SK-N-SH (cell line): ENCODE measurements at regions not wholly inside any gene's neighbourhood (a gene's known extent, or its start where the extent isn't known, plus 50 kb on each side); places are given as distances from the start of the nearest gene placed in this dataset.

Experiments
- CTCF ChIA-PET: fragments of 300-600, 350-600 bp; formaldehyde crosslinking; extraction: SDS; loops from one replicate; lab custom pipeline; 2021; lab: Yijun Ruan, JAX
- POLR2A ChIA-PET: fragments of 350-600 bp; sonication (Branson Sonifier 250); formaldehyde crosslinking; extraction: SDS; loops from one replicate; lab custom pipeline; 2020; ENCODE audit warnings: antibody characterized with exemption, inconsistent platforms; lab: Yijun Ruan, JAX
- DNase-seq: peaks from one replicate; pipeline ENCODE4 v3.0.0; 2012
- H2AFZ ChIP-seq: fragments of 200-600 bp; sonication (generic); 2 replicates; pipeline ENCODE4 v1.8.1; 2016; ENCODE audit warnings: antibody characterized with exemption, mild to moderate bottlenecking, low read depth
- H3F3A ChIP-seq: fragments of 200-600 bp; sonication (generic); replicated peaks from 2 replicates; pipeline ENCODE3; 2016; ENCODE audit warnings: antibody characterized with exemption, mild to moderate bottlenecking; ENCODE audit not compliant: insufficient read depth
- H3K27ac ChIP-seq, 2 experiments: fragments of 200-500 bp in 1 of 2; fragments of 200-600 bp in 1 of 2; sonication (Bioruptor generic) in 1 of 2; sonication (generic), shearing (Covaris generic) in 1 of 2; 2 replicates each; pipeline versions ENCODE4 v1.5.1 to v1.6.1; 2014 to 2016; ENCODE audit warnings: low read depth in 2 of 2, inconsistent platforms in 1 of 2, low read length in 1 of 2, mild to moderate bottlenecking in 1 of 2, mixed read lengths in 1 of 2
- H3K27me3 ChIP-seq: fragments of 200-600 bp; sonication (generic), shearing (Covaris generic); 2 replicates; pipeline ENCODE4 v1.6.1; 2016; ENCODE audit warnings: mixed run types; ENCODE audit not compliant: insufficient read depth
- H3K36me3 ChIP-seq, 2 experiments: fragments of 200-500 bp in 1 of 2; fragments of 200-600 bp in 1 of 2; sonication (Bioruptor generic) in 1 of 2; sonication (generic) in 1 of 2; replicated peaks in 1 of 2; 2 replicates each; pipeline versions ENCODE3 to v1.5.1; 2014 to 2016; ENCODE audit warnings: low read length in 1 of 2, mild to moderate bottlenecking in 1 of 2; ENCODE audit not compliant: insufficient read depth in 2 of 2, control insufficient read depth in 1 of 2
- H3K4me1 ChIP-seq, 2 experiments: fragments of 200-500 bp in 1 of 2; fragments of 200-600 bp in 1 of 2; sonication (Bioruptor generic) in 1 of 2; sonication (generic), shearing (Covaris generic) in 1 of 2; 2 replicates each; pipeline versions ENCODE4 v1.5.1 to v1.6.1; 2014 to 2016; ENCODE audit warnings: low read depth in 1 of 2, low read length in 1 of 2, mixed run types in 1 of 2; ENCODE audit not compliant: insufficient read depth in 2 of 2, control insufficient read depth in 1 of 2
- H3K4me2 ChIP-seq: fragments of 200-600 bp; sonication (generic), shearing (Covaris generic); 2 replicates; pipeline ENCODE4 v1.6.1; 2017; ENCODE audit warnings: mixed run types
- H3K4me3 ChIP-seq, 2 experiments: fragments of 200-500 bp in 1 of 2; fragments of 200-600 bp in 1 of 2; sonication (Bioruptor generic) in 1 of 2; sonication (generic), shearing (Covaris generic) in 1 of 2; 2 replicates each; pipeline versions ENCODE4 v1.5.1 to v1.8.1; 2014 to 2016; ENCODE audit warnings: low read depth in 2 of 2, inconsistent platforms in 1 of 2, low read length in 1 of 2, mild to moderate bottlenecking in 1 of 2, mixed read lengths in 1 of 2, moderate library complexity in 1 of 2
- H3K79me2 ChIP-seq: fragments of 200-600 bp; sonication (generic); 2 replicates; pipeline ENCODE4 v1.8.1; 2017; ENCODE audit warnings: mild to moderate bottlenecking; ENCODE audit not compliant: insufficient read depth
- H3K9ac ChIP-seq: fragments of 200-600 bp; sonication (generic); 2 replicates; pipeline ENCODE4 v1.6.1; 2017; ENCODE audit warnings: mixed run types
- H3K9me2 ChIP-seq: fragments of 200-600 bp; sonication (generic); 2 replicates; pipeline ENCODE4 v1.6.1; 2017; ENCODE audit warnings: mixed run types
- H3K9me3 ChIP-seq: fragments of 200-600 bp; sonication (generic); 2 replicates; pipeline ENCODE4 v1.6.1; 2017; ENCODE audit warnings: mixed run types, mild to moderate bottlenecking, moderate library complexity
- H4K20me1 ChIP-seq: fragments of 200-600 bp; sonication (generic); 2 replicates; pipeline ENCODE4 v1.6.1; 2017; ENCODE audit warnings: mild to moderate bottlenecking, mixed run types; ENCODE audit not compliant: insufficient read depth
- GABPA ChIP-seq: IDR thresholded peaks from 2 replicates; pipeline ENCODE4 v1.4.0; 2012; ENCODE audit warnings: low read depth, mild to moderate bottlenecking
- GATA2 ChIP-seq: sonication (generic); formaldehyde crosslinking; IDR thresholded peaks from 2 replicates; pipeline ENCODE4 v1.5.0; 2020; ENCODE audit warnings: mild to moderate bottlenecking, missing genetic modification reagents
- MEF2A ChIP-seq: IDR thresholded peaks from 2 replicates; pipeline ENCODE4 v1.4.0; 2012; ENCODE audit warnings: low read depth, borderline replicate concordance
- MXI1 ChIP-seq: IDR thresholded peaks from 2 replicates; pipeline ENCODE4 v1.6.1; 2012; ENCODE audit warnings: mild to moderate bottlenecking, low read depth, low read length, improper control_type of control experiment
- NFIC ChIP-seq: IDR thresholded peaks from 2 replicates; pipeline ENCODE4 v1.4.0; 2012; ENCODE audit warnings: borderline replicate concordance
- RAD21 ChIP-seq: IDR thresholded peaks from 2 replicates; pipeline ENCODE4 v1.6.1; 2012; ENCODE audit warnings: mild to moderate bottlenecking, low read length
- RCOR1 ChIP-seq: fragments of 150-350 bp; IDR thresholded peaks from 2 replicates; pipeline ENCODE4 v1.6.1; 2017; ENCODE audit warnings: antibody characterized with exemption, low read length
- RXRA ChIP-seq: IDR thresholded peaks from 2 replicates; pipeline ENCODE4 v1.4.0; 2012; ENCODE audit warnings: low read depth, mild to moderate bottlenecking, borderline replicate concordance
- SIN3A ChIP-seq: IDR thresholded peaks from 2 replicates; pipeline ENCODE4 v1.6.1; 2012; ENCODE audit warnings: low read depth, mild to moderate bottlenecking, low read length, moderate library complexity, borderline replicate concordance
- TCF12 ChIP-seq: IDR thresholded peaks from 2 replicates; pipeline ENCODE4 v1.4.0; 2012
- TEAD4 ChIP-seq: IDR thresholded peaks from 2 replicates; pipeline ENCODE4 v1.4.0; 2012; ENCODE audit warnings: mild to moderate bottlenecking, borderline replicate concordance; ENCODE audit not compliant: insufficient read depth
- YY1 ChIP-seq: IDR thresholded peaks from 2 replicates; pipeline ENCODE4 v1.4.0; 2012; ENCODE audit warnings: low read depth, mild to moderate bottlenecking
- WGBS: methylation state at CpG from one replicate; pipeline ENCODE4 v1.1.6; 2017; ENCODE audit warnings: low lambda C conversion rate; 5-methylcytosine and 5-hydroxymethylcytosine counted together
- TF ChIP-seq, protein P1 (sequence below): IDR thresholded peaks from 2 replicates; pipeline ENCODE4 v1.4.0; 2012; ENCODE audit warnings: low read depth
- TF ChIP-seq, protein P2 (sequence below): fragments of 200-600 bp; sonication (generic); IDR thresholded peaks from 2 replicates; pipeline ENCODE4 v1.6.1; 2017; ENCODE audit warnings: antibody characterized with exemption, mild to moderate bottlenecking, moderate library complexity
- TF ChIP-seq, protein P3 (sequence below): fragments of 150-350 bp; IDR thresholded peaks from 2 replicates; pipeline ENCODE4 v1.6.1; 2017; ENCODE audit warnings: antibody characterized with exemption, low read length, low read depth, borderline replicate concordance
- TF ChIP-seq, protein P4 (sequence below): IDR thresholded peaks from 2 replicates; pipeline ENCODE4 v1.4.0; 2012; ENCODE audit warnings: low read depth, borderline replicate concordance
- TF ChIP-seq, protein P5 (sequence below): IDR thresholded peaks from 2 replicates; pipeline ENCODE4 v1.6.1; 2012; ENCODE audit warnings: mild to moderate bottlenecking, low read depth, low read length, moderate library complexity
- TF ChIP-seq, protein P6 (sequence below): IDR thresholded peaks from 2 replicates; pipeline ENCODE4; 2012

DNA sequence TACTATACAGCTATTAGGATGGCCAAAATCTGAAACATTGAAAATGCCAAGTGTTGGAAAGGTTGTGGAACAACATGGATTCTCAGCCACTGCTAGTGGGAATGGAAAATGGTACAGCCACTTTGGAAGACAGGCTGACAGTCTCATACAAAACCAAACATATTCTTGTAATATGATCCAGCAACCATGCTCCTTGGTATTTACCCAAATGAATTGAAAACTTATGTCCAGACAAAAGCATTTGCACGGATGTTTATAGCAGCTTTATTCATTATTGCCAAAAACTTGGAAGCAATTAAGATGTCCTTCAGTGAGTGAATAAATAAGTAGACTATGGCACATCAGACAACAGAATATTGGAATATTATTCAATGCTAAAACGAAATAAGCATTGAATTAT, 105.8 kb upstream of the DCLK2 start:
- CTCF ChIA-PET, result interaction anchor here (0.8 kb wide), 1 partner anchor 272 kb away, joined by 3 read pairs; no protein-coding TSS in a partner anchor
- Histone ChIP-seq H3K9me3 (no peaks in the 10 kb centered on the region), H3K27me3 (no peaks in the 10 kb centered on the region), H4K20me1 (no peaks in the 10 kb centered on the region), H3K27ac (peak overlapping the region in 1 of 2 experiments; percentile 39; a peak in 1 of 4 replicates), H3K4me3 (no peak overlapping the region), H3K4me2 (no peak overlapping the region), H3K79me2 (no peaks in the 10 kb centered on the region), H3K36me3 (no peaks in the 10 kb centered on the region), H3K9ac (no peak overlapping the region), H3K9me2 (peaks cover 4% of the 10 kb centered on the region; the same call in 1 of the 2 replicates), H3F3A (no peaks in the 10 kb centered on the region), H2AFZ (no peak overlapping the region), H3K4me1 (no peaks in the 10 kb centered on the region)
- POLR2A ChIA-PET, result no interaction called here
- TF ChIP-seq, protein P1, sequence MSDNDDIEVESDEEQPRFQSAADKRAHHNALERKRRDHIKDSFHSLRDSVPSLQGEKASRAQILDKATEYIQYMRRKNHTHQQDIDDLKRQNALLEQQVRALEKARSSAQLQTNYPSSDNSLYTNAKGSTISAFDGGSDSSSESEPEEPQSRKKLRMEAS, result no peak
- TF ChIP-seq TEAD4 (no peak), RXRA (no peak), MEF2A (no peak), RCOR1 (no peak), SIN3A (no peak), NFIC (no peak), TCF12 (no peak), MXI1 (no peak), YY1 (no peak), GATA2 (CRISPR knock-in tag) (no peak), GABPA (no peak), RAD21 (no peak)
- TF ChIP-seq, protein P2, sequence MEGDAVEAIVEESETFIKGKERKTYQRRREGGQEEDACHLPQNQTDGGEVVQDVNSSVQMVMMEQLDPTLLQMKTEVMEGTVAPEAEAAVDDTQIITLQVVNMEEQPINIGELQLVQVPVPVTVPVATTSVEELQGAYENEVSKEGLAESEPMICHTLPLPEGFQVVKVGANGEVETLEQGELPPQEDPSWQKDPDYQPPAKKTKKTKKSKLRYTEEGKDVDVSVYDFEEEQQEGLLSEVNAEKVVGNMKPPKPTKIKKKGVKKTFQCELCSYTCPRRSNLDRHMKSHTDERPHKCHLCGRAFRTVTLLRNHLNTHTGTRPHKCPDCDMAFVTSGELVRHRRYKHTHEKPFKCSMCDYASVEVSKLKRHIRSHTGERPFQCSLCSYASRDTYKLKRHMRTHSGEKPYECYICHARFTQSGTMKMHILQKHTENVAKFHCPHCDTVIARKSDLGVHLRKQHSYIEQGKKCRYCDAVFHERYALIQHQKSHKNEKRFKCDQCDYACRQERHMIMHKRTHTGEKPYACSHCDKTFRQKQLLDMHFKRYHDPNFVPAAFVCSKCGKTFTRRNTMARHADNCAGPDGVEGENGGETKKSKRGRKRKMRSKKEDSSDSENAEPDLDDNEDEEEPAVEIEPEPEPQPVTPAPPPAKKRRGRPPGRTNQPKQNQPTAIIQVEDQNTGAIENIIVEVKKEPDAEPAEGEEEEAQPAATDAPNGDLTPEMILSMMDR, result no peak
- TF ChIP-seq, protein P3, sequence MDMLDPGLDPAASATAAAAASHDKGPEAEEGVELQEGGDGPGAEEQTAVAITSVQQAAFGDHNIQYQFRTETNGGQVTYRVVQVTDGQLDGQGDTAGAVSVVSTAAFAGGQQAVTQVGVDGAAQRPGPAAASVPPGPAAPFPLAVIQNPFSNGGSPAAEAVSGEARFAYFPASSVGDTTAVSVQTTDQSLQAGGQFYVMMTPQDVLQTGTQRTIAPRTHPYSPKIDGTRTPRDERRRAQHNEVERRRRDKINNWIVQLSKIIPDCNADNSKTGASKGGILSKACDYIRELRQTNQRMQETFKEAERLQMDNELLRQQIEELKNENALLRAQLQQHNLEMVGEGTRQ, result no peak
- TF ChIP-seq, protein P4, sequence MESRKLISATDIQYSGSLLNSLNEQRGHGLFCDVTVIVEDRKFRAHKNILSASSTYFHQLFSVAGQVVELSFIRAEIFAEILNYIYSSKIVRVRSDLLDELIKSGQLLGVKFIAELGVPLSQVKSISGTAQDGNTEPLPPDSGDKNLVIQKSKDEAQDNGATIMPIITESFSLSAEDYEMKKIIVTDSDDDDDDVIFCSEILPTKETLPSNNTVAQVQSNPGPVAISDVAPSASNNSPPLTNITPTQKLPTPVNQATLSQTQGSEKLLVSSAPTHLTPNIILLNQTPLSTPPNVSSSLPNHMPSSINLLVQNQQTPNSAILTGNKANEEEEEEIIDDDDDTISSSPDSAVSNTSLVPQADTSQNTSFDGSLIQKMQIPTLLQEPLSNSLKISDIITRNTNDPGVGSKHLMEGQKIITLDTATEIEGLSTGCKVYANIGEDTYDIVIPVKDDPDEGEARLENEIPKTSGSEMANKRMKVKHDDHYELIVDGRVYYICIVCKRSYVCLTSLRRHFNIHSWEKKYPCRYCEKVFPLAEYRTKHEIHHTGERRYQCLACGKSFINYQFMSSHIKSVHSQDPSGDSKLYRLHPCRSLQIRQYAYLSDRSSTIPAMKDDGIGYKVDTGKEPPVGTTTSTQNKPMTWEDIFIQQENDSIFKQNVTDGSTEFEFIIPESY, result no peak
- TF ChIP-seq, protein P5, sequence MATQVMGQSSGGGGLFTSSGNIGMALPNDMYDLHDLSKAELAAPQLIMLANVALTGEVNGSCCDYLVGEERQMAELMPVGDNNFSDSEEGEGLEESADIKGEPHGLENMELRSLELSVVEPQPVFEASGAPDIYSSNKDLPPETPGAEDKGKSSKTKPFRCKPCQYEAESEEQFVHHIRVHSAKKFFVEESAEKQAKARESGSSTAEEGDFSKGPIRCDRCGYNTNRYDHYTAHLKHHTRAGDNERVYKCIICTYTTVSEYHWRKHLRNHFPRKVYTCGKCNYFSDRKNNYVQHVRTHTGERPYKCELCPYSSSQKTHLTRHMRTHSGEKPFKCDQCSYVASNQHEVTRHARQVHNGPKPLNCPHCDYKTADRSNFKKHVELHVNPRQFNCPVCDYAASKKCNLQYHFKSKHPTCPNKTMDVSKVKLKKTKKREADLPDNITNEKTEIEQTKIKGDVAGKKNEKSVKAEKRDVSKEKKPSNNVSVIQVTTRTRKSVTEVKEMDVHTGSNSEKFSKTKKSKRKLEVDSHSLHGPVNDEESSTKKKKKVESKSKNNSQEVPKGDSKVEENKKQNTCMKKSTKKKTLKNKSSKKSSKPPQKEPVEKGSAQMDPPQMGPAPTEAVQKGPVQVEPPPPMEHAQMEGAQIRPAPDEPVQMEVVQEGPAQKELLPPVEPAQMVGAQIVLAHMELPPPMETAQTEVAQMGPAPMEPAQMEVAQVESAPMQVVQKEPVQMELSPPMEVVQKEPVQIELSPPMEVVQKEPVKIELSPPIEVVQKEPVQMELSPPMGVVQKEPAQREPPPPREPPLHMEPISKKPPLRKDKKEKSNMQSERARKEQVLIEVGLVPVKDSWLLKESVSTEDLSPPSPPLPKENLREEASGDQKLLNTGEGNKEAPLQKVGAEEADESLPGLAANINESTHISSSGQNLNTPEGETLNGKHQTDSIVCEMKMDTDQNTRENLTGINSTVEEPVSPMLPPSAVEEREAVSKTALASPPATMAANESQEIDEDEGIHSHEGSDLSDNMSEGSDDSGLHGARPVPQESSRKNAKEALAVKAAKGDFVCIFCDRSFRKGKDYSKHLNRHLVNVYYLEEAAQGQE, result no peak
- TF ChIP-seq, protein P6, sequence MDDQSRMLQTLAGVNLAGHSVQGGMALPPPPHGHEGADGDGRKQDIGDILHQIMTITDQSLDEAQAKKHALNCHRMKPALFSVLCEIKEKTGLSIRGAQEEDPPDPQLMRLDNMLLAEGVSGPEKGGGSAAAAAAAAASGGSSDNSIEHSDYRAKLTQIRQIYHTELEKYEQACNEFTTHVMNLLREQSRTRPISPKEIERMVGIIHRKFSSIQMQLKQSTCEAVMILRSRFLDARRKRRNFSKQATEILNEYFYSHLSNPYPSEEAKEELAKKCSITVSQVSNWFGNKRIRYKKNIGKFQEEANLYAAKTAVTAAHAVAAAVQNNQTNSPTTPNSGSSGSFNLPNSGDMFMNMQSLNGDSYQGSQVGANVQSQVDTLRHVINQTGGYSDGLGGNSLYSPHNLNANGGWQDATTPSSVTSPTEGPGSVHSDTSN, result no peak
- DNase-seq, result no peak
- WGBS, result 26% methylated on average over 2 of the region's 2 CpGs
